ENCODE measurements at regions not wholly inside any gene's neighbourhood (a gene's known extent, or its start where the extent isn't known, plus 50 kb on each side); places are given as distances from the start of the nearest gene placed in this dataset.

GRCh38 chr17:59502800-59503199 is 62.6 kb upstream of the DHX40 start:
- no peak for TF ChIP-seq CREB5 (CRISPR knock-in tag; IDR thresholded peaks at IDR 0.05; ENCODE audit: low read depth)
- no peak for TF ChIP-seq SNAI2 (CRISPR knock-in tag; IDR thresholded peaks at IDR 0.05)
- no peak for TF ChIP-seq TCF4 (CRISPR knock-in tag; IDR thresholded peaks at IDR 0.05; ENCODE audit: borderline replicate concordance)
- TF ChIP-seq ZFP30 (CRISPR knock-in tag; IDR thresholded peaks at IDR 0.05): no peak
- no peak for TF ChIP-seq ESRRG (CRISPR knock-in tag; IDR thresholded peaks at IDR 0.05)
- no peak for TF ChIP-seq CSDC2 (CRISPR knock-in tag; IDR thresholded peaks at IDR 0.05)
- no peak for TF ChIP-seq ARNTL (CRISPR knock-in tag; IDR thresholded peaks at IDR 0.05; ENCODE audit: borderline replicate concordance, low read depth)
- TF ChIP-seq TOX (CRISPR knock-in tag; IDR thresholded peaks at IDR 0.05; ENCODE audit: borderline replicate concordance): no peak
- no peak for TF ChIP-seq BACH2 (CRISPR knock-in tag; IDR thresholded peaks at IDR 0.05; ENCODE audit: borderline replicate concordance)
- TF ChIP-seq GLIS3 (CRISPR knock-in tag; IDR thresholded peaks at IDR 0.05): no peak
- TF ChIP-seq POU6F1 (CRISPR knock-in tag; IDR thresholded peaks at IDR 0.05; ENCODE audit: borderline replicate concordance, low read depth): no peak
- no peak for TF ChIP-seq PPARA (CRISPR knock-in tag; IDR thresholded peaks at IDR 0.05; ENCODE audit: borderline replicate concordance)
- no peak for TF ChIP-seq ZNF8 (CRISPR knock-in tag; IDR thresholded peaks at IDR 0.05)
- TF ChIP-seq CSRNP3 (CRISPR knock-in tag; IDR thresholded peaks at IDR 0.05): no peak
- no peak for TF ChIP-seq ZNF565 (CRISPR knock-in tag; conservative IDR thresholded peaks at IDR 0.05; ENCODE audit: low read depth)
- TF ChIP-seq ZC3H10 (CRISPR knock-in tag; IDR thresholded peaks at IDR 0.05): no peak
- TF ChIP-seq ZFP3 (CRISPR knock-in tag; IDR thresholded peaks at IDR 0.05): no peak
- TF ChIP-seq ZNF70 (CRISPR knock-in tag; IDR thresholded peaks at IDR 0.05): no peak
- no peak for TF ChIP-seq RARB (CRISPR knock-in tag; IDR thresholded peaks at IDR 0.05)
- ATAC-seq: no peak

GRCh38 chr17:59503500-59503899 is 61.9 kb upstream of the DHX40 start:
- no peak for ATAC-seq
- TF ChIP-seq ZNF565 (CRISPR knock-in tag; conservative IDR thresholded peaks at IDR 0.05; ENCODE audit: low read depth) (no peak), CSDC2 (CRISPR knock-in tag; IDR thresholded peaks at IDR 0.05) (no peak), ARNTL (CRISPR knock-in tag; IDR thresholded peaks at IDR 0.05; ENCODE audit: borderline replicate concordance, low read depth) (no peak), RARB (CRISPR knock-in tag; IDR thresholded peaks at IDR 0.05) (no peak), ZFP3 (CRISPR knock-in tag; IDR thresholded peaks at IDR 0.05) (no peak), ESRRG (CRISPR knock-in tag; IDR thresholded peaks at IDR 0.05) (no peak), TCF4 (CRISPR knock-in tag; IDR thresholded peaks at IDR 0.05; ENCODE audit: borderline replicate concordance) (no peak), TSHZ2 (CRISPR knock-in tag; IDR thresholded peaks at IDR 0.05) (no peak), POU6F1 (CRISPR knock-in tag; IDR thresholded peaks at IDR 0.05; ENCODE audit: borderline replicate concordance, low read depth) (no peak), ZNF70 (CRISPR knock-in tag; IDR thresholded peaks at IDR 0.05) (no peak), BACH2 (CRISPR knock-in tag; IDR thresholded peaks at IDR 0.05; ENCODE audit: borderline replicate concordance) (no peak), PPARA (CRISPR knock-in tag; IDR thresholded peaks at IDR 0.05; ENCODE audit: borderline replicate concordance) (no peak), CSRNP3 (CRISPR knock-in tag; IDR thresholded peaks at IDR 0.05) (no peak), PATZ1 (CRISPR knock-in tag; IDR thresholded peaks at IDR 0.05; ENCODE audit: borderline replicate concordance) (no peak), ISL1 (CRISPR knock-in tag; IDR thresholded peaks at IDR 0.05) (no peak), ZFP30 (CRISPR knock-in tag; IDR thresholded peaks at IDR 0.05) (no peak)

All from SK-N-SH treated with all-trans-retinoic acid at 6 μM for 48 hours (cell line).